ENCODE measurements at regions not wholly inside any gene's neighbourhood (a gene's known extent, or its start where the extent isn't known, plus 50 kb on each side); places are given as distances from the start of the nearest gene placed in this dataset.

GRCh38 chr7:16318989-16319915, 102.1 kb downstream of the CRPPA start:
- whole genome bisulfite sequencing: 98% methylated on average over 6 of the region's 6 CpGs
- no peaks in the 10 kb centered on the region for H3K4me1 ChIP-seq (replicated peaks)
- intact Hi-C loops (cut with DNase I): no loop called here
- no peak for DNase-seq (ENCODE audit: low spot score)
- no peak for TF ChIP-seq CTCF (IDR thresholded peaks at IDR 0.05)
- no peak for TF ChIP-seq POLR2AphosphoS5 (IDR thresholded peaks at IDR 0.05)
- TF ChIP-seq POLR2A (IDR thresholded peaks at IDR 0.05): no peak
- no peaks in the 10 kb centered on the region for H3K36me3 ChIP-seq
- H3K9me3 ChIP-seq: no peaks in the 10 kb centered on the region
- no peak overlapping the region for H3K4me3 ChIP-seq
- no peak overlapping the region for H3K27ac ChIP-seq
- H3K27me3 ChIP-seq (replicated peaks; ENCODE audit: insufficient read depth): no peaks in the 10 kb centered on the region

- intact Hi-C loops (cut with DNase I): no loop called here
- H3K27ac ChIP-seq: no peak overlapping the region
These were observed 102.9 kb downstream of the CRPPA start for GRCh38 chr7:16318463-16318862.

GRCh38 chr7:16317406-16317805, 103.9 kb downstream of the CRPPA start:
- 0% methylated on average over 1 of the region's 1 CpG for WGBS
- no peak for TF ChIP-seq CTCF (IDR thresholded peaks at IDR 0.05)
- TF ChIP-seq POLR2A (IDR thresholded peaks at IDR 0.05): no peak
- no peak for TF ChIP-seq POLR2AphosphoS5 (IDR thresholded peaks at IDR 0.05)

More at GRCh38 chr7:16318463-16318862, 102.9 kb downstream of the CRPPA start:
- Histone ChIP-seq H3K4me1 (replicated peaks) (no peaks in the 10 kb centered on the region), H3K36me3 (no peaks in the 10 kb centered on the region), H3K27me3 (replicated peaks; ENCODE audit: insufficient read depth) (no peaks in the 10 kb centered on the region), H3K9me3 (no peaks in the 10 kb centered on the region), H3K4me3 (no peak overlapping the region)
- TF ChIP-seq POLR2A (IDR thresholded peaks at IDR 0.05) (no peak), POLR2AphosphoS5 (IDR thresholded peaks at IDR 0.05) (no peak), CTCF (IDR thresholded peaks at IDR 0.05) (no peak)
- no peak for DNase-seq (ENCODE audit: low spot score)

GRCh38 chr7:16315280-16315679, 106.1 kb downstream of the CRPPA start:
- H3K4me1 ChIP-seq (replicated peaks): no peaks in the 10 kb centered on the region
- H3K4me3 ChIP-seq: no peak overlapping the region
- TF ChIP-seq CTCF (IDR thresholded peaks at IDR 0.05): no peak
- TF ChIP-seq POLR2AphosphoS5 (IDR thresholded peaks at IDR 0.05): no peak
- TF ChIP-seq POLR2A (IDR thresholded peaks at IDR 0.05): no peak
- H3K27me3 ChIP-seq (replicated peaks; ENCODE audit: insufficient read depth): no peaks in the 10 kb centered on the region
- H3K27ac ChIP-seq: no peak overlapping the region
- H3K36me3 ChIP-seq: no peaks in the 10 kb centered on the region
- WGBS: 99% methylated on average over 3 of the region's 3 CpGs
- no peak for DNase-seq (ENCODE audit: low spot score)
- no peaks in the 10 kb centered on the region for H3K9me3 ChIP-seq
- intact Hi-C loops (cut with DNase I): no loop called here

More at GRCh38 chr7:16317406-16317805, 103.9 kb downstream of the CRPPA start:
- intact Hi-C loops (cut with DNase I): no loop called here
- Histone ChIP-seq H3K27me3 (replicated peaks; ENCODE audit: insufficient read depth) (no peaks in the 10 kb centered on the region), H3K36me3 (no peaks in the 10 kb centered on the region), H3K27ac (no peak overlapping the region), H3K4me3 (no peak overlapping the region), H3K9me3 (no peaks in the 10 kb centered on the region), H3K4me1 (replicated peaks) (no peaks in the 10 kb centered on the region)
- no peak for DNase-seq (ENCODE audit: low spot score)

- no peaks in the 10 kb centered on the region for H3K36me3 ChIP-seq
- no peaks in the 10 kb centered on the region for H3K4me1 ChIP-seq (replicated peaks)
- H3K27ac ChIP-seq: no peak overlapping the region
- H3K27me3 ChIP-seq (replicated peaks; ENCODE audit: insufficient read depth): no peaks in the 10 kb centered on the region
- DNase-seq (ENCODE audit: low spot score): no peak
- intact Hi-C loops (cut with DNase I): no loop called here
- 95% methylated on average over 2 of the region's 2 CpGs for WGBS
- TF ChIP-seq POLR2AphosphoS5 (IDR thresholded peaks at IDR 0.05): no peak
- no peak for TF ChIP-seq CTCF (IDR thresholded peaks at IDR 0.05)
- TF ChIP-seq POLR2A (IDR thresholded peaks at IDR 0.05): no peak
- H3K4me3 ChIP-seq: no peak overlapping the region
- no peaks in the 10 kb centered on the region for H3K9me3 ChIP-seq
These were observed 112.2 kb downstream of the CRPPA start for GRCh38 chr7:16309129-16309528.

All from prostate gland (tissue), 2 donors.